Keratinocyte (primary cell): ENCODE measurements at regions not wholly inside any gene's neighbourhood (a gene's known extent, or its start where the extent isn't known, plus 50 kb on each side); places are given as distances from the start of the nearest gene placed in this dataset.

ENCODE experiments used
- CTCF ChIP-seq, 3 experiments: IDR thresholded peaks in 1 of 3; conservative IDR thresholded peaks in 1 of 3; optimal IDR thresholded peaks in 1 of 3; 2 replicates in 2 of 3; 3 replicates in 1 of 3; pipeline versions ENCODE3 to v1.5.1; 2011; ENCODE audit warnings: low read length in 3 of 3, mild to moderate bottlenecking in 3 of 3, moderate library complexity in 2 of 3, control low read depth in 1 of 3, inconsistent platforms in 1 of 3; ENCODE audit not compliant: insufficient read depth in 2 of 3; ENCODE audit errors: extremely low read depth in 1 of 3
- EZH2 ChIP-seq: IDR thresholded peaks from one replicate; pipeline ENCODE4 v1.6.1; 2012; ENCODE audit warnings: inconsistent platforms, mild to moderate bottlenecking, low read length, moderate library complexity

- TF ChIP-seq CTCF (optimal IDR thresholded peaks at IDR 0.05 in 1 of 3, IDR thresholded peaks at IDR 0.05 in 1 of 3, conservative IDR thresholded peaks at IDR 0.05 in 1 of 3; ENCODE audit: extremely low read depth in 1 of 3, insufficient read depth in 2 of 3, low read length in 3 of 3) (no peak), EZH2 (no peak)
Observed at GRCh38 chr4:151541389-151542071, 132.6 kb downstream of the FHIP1A start.
